Kidney epithelial cell (primary cell): ENCODE measurements at regions not wholly inside any gene's neighbourhood (a gene's known extent, or its start where the extent isn't known, plus 50 kb on each side); places are given as distances from the start of the nearest gene placed in this dataset.

Source experiments
- DNase-seq: peaks from one replicate; pipeline ENCODE4 v3.0.0-alpha.2; 2010; ENCODE audit warnings: low read depth
- H3K27me3 ChIP-seq: 2 replicates; pipeline ENCODE4 v1.6.0; 2011; ENCODE audit warnings: low read length; ENCODE audit not compliant: control insufficient read depth, insufficient read depth
- H3K36me3 ChIP-seq: 2 replicates; pipeline ENCODE4 v1.5.1; 2011; ENCODE audit warnings: low read length; ENCODE audit not compliant: control insufficient read depth, insufficient read depth
- H3K4me3 ChIP-seq: 2 replicates; pipeline ENCODE4 v1.5.1; 2011; ENCODE audit warnings: low read depth, mild to moderate bottlenecking, control low read depth, low read length
- CTCF ChIP-seq: IDR thresholded peaks from 2 replicates; pipeline ENCODE4 v1.5.1; 2011; ENCODE audit warnings: mild to moderate bottlenecking, moderate library complexity, low read length, control low read depth, inconsistent platforms; ENCODE audit not compliant: insufficient read depth, poor library complexity, severe bottlenecking

- H3K27me3 ChIP-seq = no peaks in the 10 kb centered on the region
- no peaks in the 10 kb centered on the region for H3K36me3 ChIP-seq
- no peak for DNase-seq
- no peak for TF ChIP-seq CTCF
- H3K4me3 ChIP-seq = no peak overlapping the region
These were observed 262.7 kb downstream of the IL15 start for GRCh38 chr4:141899103-141899502.

- no peaks in the 10 kb centered on the region for H3K27me3 ChIP-seq
- DNase-seq = no peak
- H3K4me3 ChIP-seq = no peak overlapping the region
- TF ChIP-seq CTCF = no peak
- H3K36me3 ChIP-seq = no peaks in the 10 kb centered on the region
These were observed 263.2 kb downstream of the IL15 start for GRCh38 chr4:141899541-141899940.

GRCh38 chr4:141900856-141901255, 264.5 kb downstream of the IL15 start:
- Histone ChIP-seq H3K27me3 (no peaks in the 10 kb centered on the region), H3K36me3 (no peaks in the 10 kb centered on the region), H3K4me3 (no peak overlapping the region)
- TF ChIP-seq CTCF = no peak
- DNase-seq = no peak

GRCh38 chr4:141905751-141906150, 269.4 kb downstream of the IL15 start:
- Histone ChIP-seq H3K27me3 (no peaks in the 10 kb centered on the region), H3K36me3 (no peaks in the 10 kb centered on the region), H3K4me3 (no peak overlapping the region)
- DNase-seq = peak; percentile 12
- no peak for TF ChIP-seq CTCF

GRCh38 chr4:141909541-141909940, 273.2 kb downstream of the IL15 start:
- Histone ChIP-seq H3K4me3 (no peak overlapping the region), H3K36me3 (no peaks in the 10 kb centered on the region), H3K27me3 (no peaks in the 10 kb centered on the region)
- no peak for TF ChIP-seq CTCF
- DNase-seq = no peak

GRCh38 chr4:141912831-141913230, 276.4 kb downstream of the IL15 start:
- no peak overlapping the region for H3K4me3 ChIP-seq
- DNase-seq = no peak
- no peak for TF ChIP-seq CTCF

More at GRCh38 chr4:141912831-141913230, 276.4 kb downstream of the IL15 start:
- H3K27me3 ChIP-seq = no peaks in the 10 kb centered on the region
- no peaks in the 10 kb centered on the region for H3K36me3 ChIP-seq
